HG03280 (cell line): ENCODE measurements at regions not wholly inside any gene's neighbourhood (a gene's known extent, or its start where the extent isn't known, plus 50 kb on each side); places are given as distances from the start of the nearest gene placed in this dataset.

ENCODE experiments used
- ATAC-seq: cut with Tn5 transposase; IDR thresholded peaks from one replicate; pipeline ENCODE4 v1.9.1; 2021; ENCODE audit warnings: mild to moderate bottlenecking, moderate library complexity; ENCODE audit not compliant: unreplicated experiment

DNA sequence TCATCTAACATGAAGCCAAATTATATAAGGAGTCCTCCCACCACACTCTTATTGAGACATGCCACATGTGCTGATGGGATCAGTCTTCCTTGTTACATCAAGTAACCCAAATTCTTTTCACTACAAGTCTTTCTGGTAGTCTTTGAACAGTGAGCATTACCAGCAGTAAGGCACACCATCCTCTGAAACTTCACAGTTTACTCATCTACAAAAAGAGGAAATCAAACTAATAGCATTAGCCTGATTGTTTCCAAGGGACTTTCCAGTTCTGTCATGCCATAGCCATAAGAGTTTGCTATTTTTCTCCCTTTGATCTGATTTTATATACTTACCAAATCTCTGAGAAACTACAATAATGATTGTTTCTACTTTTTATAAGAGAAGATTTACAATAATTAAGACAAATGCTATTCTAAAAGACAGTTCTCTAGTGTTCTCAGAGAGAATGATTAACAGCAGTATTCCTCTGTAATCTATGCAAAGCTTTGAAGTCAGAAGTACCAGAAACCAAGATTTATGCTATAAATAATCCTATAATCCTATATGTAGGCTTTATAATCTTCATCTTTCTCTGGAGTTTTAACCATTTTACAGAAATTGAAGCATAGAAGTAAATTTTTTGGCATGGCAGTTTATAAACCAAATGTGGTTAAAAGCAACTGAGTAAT, 166.2 kb upstream of the ACO1 start:
- ATAC-seq = peak; percentile 94

DNA sequence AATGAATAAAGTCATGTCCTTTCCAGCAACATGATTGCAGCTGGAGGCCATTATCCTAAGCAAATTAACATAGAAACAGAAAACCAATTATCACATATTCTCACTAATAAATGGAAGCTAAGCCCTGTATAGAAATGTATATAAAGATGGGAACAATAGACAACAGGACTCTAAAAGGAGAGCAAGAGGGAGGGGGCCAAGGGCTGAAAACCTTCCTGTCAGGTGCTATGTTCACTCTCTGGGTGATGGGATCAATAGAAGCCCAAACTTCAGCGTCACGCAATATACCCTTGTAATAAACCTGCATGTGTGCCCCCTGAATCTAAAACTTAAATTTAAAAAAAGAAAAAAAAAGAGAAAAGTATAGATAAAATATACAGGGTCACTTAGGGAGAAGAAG, 163.7 kb upstream of the ACO1 start:
- ATAC-seq = no peak

DNA sequence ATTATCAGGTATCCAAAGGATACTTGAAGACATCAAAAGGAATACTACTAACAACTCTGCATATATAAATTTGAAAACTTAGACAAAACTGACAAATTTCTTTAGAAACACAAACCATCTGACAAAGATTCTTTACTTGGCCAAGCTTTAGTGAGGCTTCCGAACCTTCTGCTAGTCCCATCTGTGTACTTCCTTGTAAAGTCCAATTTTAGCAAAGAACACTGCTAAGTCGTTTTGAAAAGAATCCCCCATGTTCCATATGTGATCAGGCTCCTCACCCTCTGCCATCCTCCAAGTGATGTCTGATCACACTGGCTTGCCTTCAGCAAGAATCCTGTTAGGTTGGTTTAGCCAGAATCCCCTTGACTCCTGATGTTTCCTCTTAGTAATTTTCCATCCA, 150.0 kb upstream of the ACO1 start:
- ATAC-seq = no peak

DNA sequence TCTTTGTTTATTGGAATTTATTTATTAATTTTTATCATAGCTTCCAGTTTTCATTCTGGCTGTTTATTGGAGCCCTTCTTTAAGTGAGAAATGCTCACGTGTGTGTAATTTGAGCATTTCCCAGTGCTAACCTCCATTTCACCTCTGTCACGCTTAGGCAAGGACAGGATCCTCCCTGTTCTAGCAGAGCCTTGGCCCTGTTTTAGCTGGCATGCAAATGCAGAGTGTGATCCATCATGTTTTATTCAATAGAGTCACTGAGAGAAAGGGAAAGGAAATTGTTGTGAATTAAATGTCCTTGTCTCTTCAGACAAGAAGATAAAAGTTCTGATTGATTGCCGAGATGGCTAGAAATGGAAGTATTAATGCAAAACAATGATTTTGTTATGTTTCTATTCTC, 137.3 kb upstream of the ACO1 start:
- ATAC-seq = no peak

DNA sequence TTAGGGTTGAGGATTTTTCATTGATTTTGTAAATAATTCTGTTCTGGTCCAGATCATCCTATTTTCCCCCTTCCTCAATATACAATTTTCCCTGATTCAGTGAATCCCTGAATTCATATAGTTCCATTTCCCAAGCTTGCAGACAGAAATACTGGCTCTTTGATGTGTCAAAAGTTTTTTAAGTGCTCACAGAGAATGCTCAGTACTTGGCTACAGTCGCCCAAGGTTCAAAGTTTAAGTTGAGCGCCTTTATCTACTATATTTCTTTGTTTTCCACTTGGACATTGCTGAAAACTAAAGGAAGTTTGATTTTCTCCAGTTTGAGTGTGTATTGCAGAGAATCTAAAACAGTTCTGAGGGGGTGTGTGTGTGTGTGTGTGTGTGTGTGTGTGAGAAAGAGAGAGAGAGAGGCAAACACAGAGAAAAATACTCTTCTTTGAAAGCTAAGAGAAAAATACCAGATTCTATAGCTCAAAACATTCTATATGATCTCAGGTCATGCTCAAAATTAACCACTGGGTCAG, 136.2 kb upstream of the ACO1 start:
- no peak for ATAC-seq

DNA sequence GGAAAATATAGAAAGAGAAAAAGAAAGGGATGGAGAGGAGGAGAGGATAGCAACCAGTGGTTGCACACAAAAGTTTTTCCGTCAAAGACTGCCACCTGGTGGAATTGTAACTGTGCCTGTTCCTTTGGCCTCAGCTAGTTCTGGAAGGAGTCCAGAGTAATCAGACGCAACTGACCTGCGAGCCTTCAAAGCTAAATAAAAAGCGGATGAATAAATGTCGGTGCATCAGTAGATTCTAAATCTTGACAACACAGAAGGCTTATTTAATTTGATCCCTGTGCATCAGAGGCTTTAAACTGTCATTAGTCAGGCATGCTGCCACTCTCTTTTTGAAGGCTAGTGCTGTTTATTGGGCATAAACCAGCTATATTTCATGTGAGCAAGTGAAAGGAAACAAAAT, 132.9 kb upstream of the ACO1 start:
- ATAC-seq = peak; percentile 82

DNA sequence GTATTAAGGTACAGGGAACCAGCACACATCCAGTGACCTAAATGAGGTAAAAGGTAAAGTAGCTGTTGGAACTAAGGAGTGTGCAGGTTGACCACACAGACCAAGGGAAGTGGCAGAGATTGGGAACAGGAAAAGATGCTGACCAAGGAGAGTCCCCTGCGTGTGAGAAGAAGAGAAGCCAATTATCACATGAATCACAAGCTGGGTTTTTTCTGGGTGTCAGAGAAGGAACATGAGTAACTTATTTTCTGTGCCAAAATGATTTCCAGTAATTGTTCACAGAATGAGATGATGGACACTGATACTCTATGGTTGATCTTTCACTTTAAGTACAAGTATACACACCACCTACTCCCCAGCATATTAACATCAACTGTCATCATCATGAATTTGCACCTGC, 130.7 kb upstream of the ACO1 start:
- no peak for ATAC-seq

DNA sequence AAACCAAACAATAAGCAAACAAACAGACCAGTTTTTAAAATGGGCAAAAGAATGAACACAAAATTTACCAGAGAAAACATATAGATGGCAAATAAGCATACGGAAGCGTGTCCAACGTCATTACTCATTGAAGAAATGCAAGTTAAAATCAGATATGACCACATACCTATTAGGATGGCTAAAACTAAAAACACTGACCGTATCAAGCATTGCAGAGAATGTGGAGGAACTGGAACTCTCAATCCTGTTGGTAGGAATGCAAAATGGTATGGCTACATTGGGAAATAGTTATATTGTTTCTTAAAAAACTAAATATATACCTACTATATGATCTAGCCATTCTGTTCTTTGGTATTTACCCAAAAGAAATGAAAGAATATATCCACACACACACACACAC, 129.4 kb upstream of the ACO1 start:
- ATAC-seq = no peak

DNA sequence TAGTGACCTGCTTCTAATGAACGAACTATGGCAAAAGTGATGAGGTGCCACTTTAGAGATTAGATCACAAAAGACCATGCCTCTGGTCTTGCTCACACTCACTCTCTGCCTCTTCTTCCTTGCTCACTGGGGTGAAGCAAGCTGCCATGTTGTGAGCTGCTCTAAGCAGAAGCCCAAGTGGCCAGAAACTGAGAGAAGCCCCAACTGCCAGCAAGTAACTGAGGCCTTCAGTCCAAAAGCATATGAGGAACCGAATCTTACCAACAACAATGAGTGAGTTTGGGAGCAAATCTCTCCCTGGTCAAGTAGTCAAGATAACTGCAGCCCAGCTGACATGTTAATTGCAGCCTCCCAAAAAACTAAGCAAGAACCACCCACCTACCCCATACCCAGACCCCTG, 126.0 kb upstream of the ACO1 start:
- ATAC-seq = no peak

DNA sequence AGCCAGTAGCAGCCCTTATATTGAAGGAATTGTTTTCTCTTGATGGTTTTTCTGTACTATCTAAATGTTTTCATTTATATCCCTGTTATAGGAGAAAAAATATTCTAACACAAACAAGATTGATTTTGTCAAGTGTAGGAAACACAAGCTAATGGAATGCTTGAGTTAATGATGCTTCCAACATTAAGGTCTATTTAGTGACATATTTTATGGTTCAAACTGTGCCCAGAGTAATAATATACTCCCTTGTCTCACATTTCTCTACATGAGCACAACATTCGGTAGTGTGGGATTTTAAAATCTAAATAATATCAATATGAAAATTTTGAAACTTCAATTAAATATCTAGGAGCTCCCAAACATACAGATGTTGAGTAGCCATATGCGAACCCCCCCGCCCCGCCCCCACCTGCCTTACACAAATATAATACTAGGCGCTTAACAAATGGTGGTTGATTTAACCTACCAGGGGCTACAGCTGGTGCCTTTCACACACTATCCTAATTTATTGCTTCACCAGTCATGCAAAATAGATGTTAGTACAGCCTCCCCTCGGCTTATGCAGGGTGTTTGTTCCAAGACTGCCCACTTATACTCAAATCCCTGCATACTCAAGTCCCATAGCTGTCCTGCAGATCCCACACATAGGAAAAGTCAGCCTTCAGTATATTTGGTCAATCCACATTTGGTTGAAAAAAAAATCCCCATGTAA, 124.1 kb upstream of the ACO1 start:
- ATAC-seq = no peak

DNA sequence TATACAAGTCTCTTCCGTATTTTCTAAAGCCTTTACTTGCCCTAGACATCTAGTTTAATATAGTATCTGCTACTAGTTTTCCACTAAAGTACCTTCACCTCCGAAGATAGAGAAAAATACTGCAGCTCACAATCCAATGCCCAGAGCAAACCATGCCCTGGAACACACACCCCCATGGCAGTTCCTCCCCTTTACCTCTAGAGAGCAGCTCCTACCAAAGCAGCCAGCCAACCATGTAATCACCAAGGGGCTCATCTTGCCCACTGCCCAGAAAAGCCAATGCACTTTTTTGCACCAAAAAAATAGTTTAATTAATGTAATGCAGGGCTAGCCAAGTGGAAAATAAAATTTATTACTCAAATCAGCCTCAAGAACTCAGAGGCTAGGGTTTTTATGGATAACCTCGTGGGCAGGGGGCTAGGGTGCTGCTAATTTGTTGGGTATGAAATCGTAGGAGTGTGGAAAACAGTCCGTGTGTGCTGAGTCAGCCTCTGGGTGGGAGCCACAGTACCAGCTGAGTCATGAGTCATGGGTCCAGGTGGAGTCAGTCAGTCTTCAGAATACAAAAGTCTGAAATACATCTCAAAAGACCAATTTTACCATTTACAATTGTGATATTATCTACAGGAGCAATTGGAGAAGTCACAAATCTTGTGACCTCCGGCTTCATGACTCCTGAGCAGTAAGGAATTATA, 120.1 kb upstream of the ACO1 start:
- no peak for ATAC-seq

DNA sequence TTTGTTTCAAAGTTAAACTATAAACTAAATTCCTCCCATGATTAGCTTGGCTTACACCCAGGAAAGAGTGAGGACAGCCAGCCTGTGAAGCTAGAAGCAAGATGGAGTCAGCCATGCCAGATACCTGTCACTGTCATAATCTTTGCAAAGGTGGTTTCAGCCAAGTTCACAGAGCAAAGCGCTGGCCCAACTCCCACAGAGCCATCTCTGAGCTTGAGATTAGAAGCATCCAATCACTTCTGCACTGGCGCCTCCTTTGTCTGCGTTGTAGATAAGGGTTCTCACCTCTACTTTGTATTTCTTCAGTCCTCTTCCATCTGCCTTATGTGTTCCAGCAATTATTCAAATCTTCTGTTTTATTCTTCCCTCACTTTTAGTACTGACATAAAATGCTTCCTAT, 119.4 kb upstream of the ACO1 start:
- ATAC-seq = no peak

DNA sequence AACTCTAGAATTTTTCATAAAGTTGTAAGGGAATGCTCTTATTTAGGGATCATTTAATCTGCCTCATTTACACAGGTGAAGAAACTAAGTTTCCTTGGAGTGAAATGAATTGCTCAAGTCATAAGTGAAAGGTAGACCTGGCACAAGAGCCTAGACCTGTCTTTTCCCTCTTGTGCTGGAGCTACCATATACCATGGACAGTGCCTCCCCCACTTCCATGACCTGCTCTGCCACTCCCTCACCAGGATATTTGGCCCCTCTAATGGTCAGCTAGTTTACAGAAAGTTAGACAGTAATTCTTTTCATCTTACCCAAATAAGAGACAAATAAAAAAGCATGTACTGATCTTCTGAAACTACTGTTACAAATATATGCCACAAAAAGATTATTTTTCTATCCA, 105.5 kb upstream of the ACO1 start:
- no peak for ATAC-seq

DNA sequence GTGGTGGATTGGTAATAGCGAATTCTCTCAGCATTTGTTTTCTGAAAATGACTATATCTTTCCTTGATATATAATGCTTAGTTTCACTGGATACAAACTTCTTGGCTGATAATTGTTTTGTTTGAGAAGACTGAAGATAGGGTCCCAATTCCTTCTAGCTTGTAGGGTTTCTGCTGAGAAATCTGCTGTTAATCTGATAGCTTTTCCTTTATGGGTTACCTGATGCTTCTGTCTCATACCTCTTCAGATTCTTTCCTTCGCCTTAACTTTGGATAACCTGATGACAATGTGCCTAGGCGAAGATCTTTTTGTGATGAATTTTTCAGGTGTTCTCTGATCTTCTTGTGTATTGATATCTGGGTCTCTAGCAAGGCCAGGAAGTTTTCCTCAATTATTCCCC, 94.7 kb upstream of the ACO1 start:
- no peak for ATAC-seq

DNA sequence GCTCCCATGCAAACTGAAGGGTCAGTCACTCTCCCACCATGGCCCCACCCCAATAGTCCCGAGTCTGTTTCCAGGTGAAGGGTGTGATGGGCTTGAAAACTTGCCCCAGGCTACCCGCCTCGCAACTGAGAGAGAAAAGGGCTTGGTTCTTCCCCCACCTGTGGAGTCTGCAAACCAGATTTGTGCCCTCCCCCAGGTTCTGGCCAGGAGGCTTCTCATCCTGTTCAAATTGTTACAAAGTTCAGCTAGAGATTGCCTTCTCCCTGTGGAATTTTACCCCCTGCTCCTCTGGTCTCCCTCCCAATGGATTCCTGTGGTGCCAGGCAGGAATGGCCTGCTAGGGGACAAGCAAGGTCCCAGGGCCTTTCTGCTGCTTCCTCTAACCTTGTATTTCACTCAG, 93.1 kb upstream of the ACO1 start:
- ATAC-seq = no peak

DNA sequence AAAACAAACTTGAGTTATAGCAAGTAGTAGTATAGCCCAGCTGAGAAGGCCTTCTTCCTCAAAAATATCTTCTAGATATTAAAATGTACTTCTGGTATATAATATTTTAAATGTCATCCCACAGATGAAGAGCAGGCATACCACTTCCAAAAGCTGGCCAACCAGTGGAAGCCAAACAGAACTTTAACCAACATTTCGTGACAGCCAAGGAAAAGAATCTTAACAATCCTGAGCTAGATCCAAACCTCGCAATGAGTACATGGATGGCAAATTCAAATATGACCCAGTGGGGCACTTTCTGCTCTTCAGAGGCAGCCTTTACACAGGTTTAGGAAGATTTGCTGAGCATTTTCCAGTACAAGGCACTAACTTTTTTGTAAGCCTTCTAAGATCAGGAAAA, 91.8 kb upstream of the ACO1 start:
- ATAC-seq = no peak

DNA sequence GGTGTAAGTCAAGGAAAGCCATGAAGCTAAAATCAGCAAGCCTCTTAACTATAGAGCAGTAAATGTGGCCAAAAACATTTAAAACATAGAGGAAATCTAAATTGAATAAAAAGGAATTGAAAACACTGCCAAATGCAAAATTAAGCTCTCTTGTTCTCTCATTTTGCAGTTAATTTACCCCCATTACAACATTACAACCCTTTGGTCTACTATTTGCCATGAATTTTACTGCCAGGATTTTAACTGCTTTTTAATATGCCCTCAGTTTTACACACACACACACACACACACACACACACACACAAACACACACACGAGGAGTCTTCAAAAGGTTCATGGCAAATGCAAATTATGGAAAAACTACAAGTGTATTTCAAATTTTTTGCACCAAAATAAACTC, 91.4 kb upstream of the ACO1 start:
- no peak for ATAC-seq

DNA sequence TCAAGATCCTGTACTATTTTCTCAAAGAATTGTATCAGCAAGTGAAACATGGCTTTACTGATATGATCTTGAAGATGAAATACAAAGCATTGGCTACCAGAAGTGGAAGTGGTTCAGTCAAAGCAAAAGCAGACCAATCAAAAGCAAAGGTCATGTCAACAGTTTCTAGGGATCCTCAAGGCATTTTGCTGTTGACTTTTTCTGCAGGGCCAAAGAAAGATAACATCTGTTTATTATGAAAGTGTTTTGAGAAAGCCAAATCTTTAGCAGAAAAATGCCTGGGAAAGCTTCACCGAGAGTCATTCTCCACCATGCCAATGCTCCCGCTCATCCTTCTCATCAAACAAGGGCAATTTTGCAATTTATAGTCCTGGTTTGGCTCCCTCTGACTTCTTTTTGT, 90.3 kb upstream of the ACO1 start:
- no peak for ATAC-seq

DNA sequence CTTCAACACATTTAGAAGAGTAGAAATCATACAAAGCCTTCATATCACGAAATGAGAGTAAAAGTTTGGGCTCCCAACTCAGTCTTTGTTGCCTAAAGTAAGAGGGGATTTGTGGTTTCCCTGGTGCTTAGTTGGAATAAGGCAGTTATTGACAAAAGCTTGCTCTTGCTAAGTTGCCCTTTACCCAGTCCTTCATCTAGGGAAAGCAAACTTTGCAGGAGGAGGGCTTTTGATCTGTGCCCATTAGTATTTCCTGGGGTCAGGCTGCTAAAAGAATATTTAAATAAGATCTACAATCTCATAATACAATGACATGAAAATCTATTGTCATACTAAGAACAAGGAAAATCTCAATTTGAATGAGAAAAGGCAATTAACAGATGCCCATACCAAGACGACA, 84.1 kb upstream of the ACO1 start:
- no peak for ATAC-seq

DNA sequence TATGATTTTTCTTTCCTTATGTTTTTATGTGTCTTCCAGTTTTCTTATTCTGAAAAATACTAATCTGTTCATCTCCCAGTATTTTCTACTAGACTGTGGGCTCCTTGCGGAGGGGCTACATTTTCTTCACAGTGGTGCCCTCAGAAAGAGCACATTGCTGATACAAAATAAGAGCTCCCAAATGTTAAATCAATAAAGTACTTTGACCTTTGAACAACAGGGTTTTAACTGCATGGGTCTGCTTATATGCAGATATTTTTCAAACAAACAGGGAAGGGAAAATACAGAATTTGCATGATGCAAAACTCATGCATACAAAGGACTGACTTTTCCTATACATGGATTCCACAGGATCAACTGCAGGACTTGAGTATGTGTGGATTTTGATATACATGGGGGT, 79.9 kb upstream of the ACO1 start:
- ATAC-seq = no peak

DNA sequence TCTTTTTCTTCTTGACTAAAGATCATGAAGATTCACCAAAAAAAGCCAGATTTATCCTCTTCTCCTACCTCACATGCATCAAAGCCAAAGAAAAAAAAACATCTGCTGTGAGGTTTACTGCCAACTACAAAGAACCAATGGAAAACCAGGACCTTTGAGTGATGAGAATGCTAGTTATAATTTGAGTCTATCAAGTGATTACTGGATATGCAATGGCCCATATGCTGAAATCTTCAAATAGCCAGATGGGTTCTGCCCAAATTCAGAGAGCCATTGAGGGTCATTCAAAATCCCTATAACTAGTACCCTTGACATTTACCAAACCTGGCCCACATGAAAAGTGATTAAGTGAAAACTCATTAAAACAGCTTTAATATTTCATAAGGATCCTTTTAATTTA, 78.4 kb upstream of the ACO1 start:
- ATAC-seq = no peak

DNA sequence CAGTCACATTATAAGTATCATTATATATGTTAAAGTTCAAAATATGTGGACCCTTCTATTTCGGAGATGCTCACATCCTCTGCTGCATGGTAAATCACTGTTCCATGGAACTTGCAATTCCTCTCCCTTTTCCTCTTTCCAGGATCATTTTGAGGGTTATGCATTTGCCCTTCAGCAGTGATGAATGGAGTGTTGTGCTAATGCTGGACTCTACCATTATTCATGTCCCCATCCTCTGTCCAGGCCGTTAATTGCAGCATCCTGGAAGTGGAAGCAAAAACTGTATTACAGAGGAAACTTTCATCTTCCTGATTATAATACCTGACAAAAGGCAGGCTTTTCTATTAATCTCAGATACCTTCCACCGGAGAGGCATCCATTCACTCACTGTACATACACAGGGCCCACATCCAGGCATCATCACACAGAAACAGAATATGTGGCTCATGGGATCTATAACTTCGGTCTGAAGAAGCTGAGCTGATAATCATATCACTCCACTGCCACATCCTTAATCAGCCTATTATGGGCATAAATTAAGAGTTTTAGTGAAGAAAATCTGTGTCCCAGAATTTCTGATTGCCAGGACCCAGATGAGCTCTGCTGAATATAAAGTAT, 65.0 kb upstream of the ACO1 start:
- no peak for ATAC-seq
